ENCODE measurements at regions not wholly inside any gene's neighbourhood (a gene's known extent, or its start where the extent isn't known, plus 50 kb on each side); places are given as distances from the start of the nearest gene placed in this dataset.
"Not testable (repeated sequence)": the region's sequence is repeated elsewhere in the genome, so short reads cannot be mapped to it uniquely, and the experiment has no call there.

DNA sequence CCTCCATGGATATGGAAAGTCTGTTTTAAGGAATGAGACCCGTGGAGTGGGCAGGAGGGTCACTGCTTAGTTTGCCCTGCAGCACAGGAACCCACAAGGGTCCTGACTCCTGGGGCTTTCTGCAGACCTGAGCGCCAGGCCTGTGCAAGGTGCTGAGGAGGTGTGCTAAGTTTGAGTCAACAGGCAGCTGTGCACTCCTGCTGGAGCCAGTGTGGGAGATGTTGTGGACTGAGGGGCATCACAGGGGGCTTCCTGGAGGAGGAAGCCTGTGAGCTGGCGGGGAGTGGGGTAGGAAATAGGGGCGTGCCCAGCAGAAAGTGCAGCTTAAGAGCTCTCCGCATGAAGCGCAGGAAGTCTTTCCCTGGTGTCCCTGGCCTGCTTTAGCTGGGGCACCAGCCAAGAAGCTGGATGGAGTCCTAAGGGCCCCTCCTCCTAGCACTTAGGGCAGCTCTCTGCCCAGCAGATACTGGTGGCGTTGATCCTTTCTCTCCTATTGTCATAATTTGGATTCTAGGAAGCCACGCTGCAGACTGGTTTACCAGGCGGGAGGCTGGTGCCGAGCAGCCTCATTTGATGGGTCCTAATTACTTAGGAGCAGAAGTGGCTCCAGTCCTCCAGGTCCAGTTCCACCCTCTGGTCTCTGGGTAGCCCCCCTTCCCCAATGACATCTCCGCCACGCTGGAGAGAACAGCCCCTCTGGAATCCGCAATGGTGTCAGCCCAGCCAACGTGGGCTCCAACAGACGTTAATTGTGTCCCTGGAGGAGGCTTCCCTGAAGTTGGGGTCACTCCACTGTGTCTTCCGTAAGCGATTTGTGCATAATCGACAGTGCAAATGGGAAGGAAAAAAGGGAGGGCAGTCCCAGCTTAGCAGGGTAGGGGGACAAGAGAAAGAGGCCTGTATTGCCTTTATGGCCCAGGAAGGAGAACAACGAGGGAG lies 309.2 kb downstream of the ZNF536 start:
- DNase-seq (ENCODE audit: low spot score) = no peak

DNA sequence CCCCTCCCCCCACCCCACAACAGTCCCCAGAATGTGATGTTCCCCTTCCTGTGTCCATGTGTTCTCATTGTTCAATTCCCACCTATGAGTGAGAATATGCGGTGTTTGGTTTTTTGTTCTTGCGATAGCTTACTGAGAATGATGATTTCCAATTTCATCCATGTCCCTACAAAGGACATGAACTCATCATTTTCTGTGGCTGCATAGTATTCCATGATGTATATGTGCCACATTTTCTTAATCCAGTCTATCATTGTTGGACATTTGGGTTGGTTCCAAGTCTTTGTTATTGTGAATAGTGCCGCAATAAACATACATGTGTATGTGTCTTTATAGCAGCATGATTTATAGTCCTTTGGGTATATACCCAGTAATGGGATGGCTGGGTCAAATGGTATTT lies 308.2 kb downstream of the ZNF536 start:
- not testable (repeated sequence) for DNase-seq (ENCODE audit: low spot score)

DNA sequence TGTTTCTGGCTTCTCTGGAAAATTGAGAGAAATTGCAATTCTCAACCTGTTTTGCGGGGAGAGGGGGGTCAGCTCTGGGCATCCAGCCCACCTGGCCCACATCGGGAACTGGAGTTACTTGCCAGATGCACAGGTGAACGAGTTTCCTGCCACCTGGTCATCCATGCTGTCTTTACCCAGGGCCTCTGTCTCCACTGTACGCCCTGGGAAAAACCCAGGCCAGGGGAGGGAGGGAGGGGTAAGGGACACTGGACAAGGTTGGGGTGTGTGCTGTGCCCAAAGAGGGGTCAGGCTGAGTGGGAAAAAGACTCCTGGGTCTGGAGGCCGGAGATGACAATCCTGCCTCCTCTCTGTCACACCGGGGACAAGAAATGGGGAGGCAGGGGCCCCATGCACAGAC lies 307.6 kb downstream of the ZNF536 start:
- DNase-seq (ENCODE audit: low spot score) = no peak

DNA sequence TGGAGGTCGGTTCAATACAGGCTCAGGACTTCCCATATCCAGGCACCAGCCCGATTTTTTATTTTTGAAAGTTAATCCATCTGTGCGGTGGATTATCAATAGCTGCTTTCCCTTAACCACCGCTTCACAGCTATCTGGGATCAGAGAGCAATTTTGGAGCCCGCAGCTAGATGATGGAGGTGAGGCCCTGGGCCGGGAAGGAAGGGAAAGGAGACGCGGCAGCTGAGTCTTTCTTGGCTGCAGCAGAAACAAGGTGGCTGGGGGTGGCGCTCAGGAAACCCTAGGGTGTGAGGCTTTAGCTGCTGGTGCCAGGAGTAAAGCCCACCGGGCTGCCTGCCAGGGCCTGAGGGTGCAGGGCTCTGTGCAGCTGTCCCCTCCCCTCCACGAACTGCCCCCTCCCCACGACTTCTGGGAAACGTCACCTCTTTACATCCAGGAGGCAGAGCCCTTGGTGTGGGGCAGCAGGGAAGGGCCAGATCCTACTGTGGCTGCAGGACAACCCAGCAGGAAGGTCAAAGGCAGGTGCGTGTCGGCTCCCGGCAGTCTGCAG lies 307.0 kb downstream of the ZNF536 start:
- no peak for DNase-seq (ENCODE audit: low spot score)

DNA sequence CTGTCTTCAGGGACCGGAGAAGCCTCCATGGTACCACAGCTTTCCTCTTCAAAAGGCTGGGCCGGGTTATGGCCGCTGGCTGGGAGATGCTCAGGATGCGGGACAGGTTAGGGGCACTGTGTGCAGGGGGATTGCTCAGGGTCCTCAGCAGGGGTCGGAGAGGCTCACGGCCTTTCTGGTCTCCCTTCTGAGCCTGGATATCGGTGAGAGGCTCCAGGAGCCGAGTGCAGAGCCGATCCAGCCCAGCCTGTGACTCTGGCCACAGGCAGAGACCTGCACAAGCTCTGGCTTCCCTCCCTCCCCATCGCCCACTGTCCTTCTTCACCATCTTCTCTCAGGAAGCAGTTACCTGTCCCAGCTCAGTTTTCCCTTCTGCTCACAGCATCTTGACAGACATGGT lies 306.0 kb downstream of the ZNF536 start:
- no peak for DNase-seq (ENCODE audit: low spot score)

DNA sequence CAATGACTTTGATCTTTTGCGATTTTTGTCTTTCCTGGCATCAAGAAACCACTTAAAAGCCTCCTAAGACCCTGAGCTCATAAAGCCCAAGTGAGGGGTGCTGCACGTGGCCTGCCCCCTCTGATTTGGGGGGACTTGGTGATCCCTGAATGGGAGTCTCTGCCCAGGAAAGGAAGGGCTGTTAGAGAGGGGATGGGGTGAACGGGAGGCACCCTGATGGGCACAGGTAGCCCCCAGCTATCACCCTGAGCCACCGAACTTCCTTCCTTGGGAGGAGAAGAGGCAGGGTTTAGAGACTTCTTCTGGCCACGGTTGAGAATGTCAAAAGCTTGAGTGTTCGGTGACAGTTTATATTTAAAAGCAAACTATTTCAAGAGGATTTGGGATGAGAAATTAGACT lies 305.5 kb downstream of the ZNF536 start:
- no peak for DNase-seq (ENCODE audit: low spot score)

DNA sequence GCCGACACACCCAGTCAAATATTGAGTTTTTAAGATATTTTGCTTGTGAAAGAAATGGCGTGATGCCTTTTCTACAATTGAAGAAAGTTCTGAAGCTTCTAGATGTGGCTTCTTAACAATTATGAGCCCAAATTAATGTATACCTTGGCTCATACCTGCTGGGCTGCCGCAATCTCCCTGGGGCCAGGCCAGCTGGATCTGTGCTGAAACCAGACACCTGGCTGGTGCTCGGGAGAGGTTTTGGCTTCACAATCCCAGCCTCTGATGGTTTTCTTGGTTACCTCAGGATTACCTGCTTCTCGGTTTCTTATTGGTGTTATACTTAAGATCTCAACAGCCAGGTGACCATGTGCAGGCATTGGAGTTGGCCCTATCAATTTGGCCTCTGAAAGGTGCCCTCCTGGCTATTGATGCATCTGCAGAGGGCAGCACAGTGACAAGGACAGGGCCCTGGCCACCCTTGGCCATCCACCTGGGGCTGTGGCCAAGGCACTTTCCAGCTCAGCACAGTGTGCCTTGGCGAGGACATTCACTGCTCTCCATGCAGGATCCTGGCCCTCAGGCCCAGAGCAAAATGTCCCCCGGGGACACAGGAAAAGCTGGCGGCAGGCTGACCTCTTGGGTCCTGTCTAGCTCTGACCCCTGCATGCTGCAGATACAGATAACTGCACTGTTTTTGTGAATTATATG lies 305.0 kb downstream of the ZNF536 start:
- no peak for DNase-seq (ENCODE audit: low spot score)

DNA sequence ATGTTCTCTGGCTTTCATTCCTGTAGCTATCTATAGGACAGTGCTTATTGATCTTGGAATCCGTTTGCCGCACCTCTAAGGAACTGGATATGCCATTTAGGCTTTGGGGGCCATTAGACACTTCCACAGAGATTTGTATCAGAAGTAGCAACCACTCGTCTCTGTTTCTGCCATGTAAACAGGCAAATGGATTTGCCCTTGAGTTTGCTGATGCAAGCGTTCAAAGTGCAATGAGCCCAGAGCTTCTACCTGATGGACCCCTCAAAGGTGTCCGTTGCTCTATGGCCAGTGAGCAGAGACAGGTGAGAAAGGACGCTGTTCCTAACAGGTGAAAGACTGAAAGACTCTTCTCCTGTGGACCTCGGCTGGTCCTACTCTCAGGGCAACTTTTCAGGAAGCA lies 302.9 kb downstream of the ZNF536 start:
- DNase-seq (ENCODE audit: low spot score) = no peak

DNA sequence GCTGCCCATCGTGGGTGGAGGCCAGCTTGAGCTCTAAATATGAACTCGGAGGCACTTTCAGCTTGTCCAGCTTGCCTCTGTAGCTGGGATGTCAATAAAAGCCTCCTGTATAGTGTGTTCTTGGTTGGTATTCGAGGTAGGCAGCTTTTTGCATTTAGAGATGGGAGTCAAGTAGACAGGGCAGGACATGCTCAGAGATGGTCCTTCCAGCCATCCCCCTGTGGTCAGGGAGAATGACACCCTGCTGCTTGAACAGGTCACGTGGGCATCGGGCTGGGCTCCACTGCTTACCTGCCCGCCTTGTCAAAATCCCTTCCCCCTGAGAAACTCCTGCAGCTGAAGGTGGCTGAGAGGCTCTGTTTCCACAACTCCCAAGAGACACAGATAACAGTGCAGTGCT lies 302.5 kb downstream of the ZNF536 start:
- no peak for DNase-seq (ENCODE audit: low spot score)

DNA sequence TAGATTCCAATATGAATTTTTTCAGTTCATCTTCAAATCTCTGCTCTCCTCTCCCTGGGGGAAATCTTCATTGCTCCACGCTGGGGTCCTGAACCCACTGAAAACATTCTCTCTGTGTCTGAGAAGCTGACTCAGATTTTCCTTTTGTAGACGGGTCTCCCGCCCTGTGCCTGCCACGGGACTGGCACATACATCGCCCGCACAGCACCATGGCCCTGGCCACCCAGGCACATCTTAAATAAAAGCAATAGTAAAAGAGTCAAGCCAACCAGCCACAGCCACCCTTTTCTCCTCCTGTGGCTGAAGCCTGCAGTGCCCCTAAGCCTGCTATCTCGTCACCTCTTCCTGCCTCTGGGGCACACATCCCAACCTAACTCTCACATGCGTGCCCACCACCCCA lies 301.2 kb downstream of the ZNF536 start:
- DNase-seq (ENCODE audit: low spot score) = no peak

DNA sequence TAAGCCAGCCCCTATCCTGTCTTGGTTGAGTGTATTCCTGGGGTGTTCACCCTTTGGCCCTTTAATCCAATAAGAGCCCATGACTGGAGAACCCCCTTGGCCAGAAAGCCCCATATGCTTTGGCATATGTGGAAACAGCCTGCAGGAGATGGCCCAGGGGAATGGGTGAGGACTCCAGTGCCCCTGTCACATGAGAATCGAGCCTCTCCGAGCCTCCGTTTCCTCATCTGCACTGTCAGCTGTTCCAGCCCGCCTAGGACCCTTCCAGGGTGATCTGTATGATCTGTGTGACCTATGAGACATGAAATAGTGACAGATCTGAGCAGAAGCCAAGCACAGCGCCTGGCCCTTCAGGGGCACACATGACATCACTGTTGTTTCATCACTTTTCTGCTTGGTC lies 300.7 kb downstream of the ZNF536 start:
- DNase-seq (ENCODE audit: low spot score) = no peak

DNA sequence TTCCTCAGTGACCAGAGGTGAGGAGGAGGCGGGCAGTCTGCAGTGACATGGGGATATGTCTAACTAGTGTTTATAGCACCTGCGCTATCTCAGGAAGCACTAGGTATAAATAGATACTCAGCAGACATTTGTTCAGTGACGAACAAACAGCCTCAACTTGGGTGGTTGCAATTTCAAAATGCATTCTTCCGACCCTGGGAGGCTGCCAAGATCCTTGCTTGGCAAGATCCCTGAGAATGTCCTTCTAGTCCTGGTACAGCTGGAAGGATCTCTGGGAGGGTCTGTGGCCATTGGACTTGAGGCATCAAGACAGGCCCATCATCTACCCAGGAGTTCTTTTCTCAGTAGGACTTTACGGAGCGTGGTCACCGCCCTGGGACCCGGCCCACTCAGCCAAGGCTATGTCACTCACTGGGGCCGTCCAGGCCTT lies 299.5 kb downstream of the ZNF536 start:
- no peak for DNase-seq (ENCODE audit: low spot score)

DNA sequence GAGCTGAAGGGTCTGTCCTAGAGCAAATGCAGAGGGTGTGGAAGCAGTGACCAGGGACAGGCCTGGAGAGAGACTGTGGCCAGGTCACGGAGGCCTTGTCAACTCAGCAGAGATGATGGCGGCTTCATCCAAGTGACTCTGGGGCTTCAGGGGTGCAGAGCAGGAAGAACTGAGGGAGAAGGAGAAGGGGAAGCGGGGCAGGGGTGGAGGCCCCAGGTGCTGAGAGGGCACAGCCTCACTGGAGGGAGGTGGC lies 299.1 kb downstream of the ZNF536 start:
- no peak for DNase-seq (ENCODE audit: low spot score)

DNA sequence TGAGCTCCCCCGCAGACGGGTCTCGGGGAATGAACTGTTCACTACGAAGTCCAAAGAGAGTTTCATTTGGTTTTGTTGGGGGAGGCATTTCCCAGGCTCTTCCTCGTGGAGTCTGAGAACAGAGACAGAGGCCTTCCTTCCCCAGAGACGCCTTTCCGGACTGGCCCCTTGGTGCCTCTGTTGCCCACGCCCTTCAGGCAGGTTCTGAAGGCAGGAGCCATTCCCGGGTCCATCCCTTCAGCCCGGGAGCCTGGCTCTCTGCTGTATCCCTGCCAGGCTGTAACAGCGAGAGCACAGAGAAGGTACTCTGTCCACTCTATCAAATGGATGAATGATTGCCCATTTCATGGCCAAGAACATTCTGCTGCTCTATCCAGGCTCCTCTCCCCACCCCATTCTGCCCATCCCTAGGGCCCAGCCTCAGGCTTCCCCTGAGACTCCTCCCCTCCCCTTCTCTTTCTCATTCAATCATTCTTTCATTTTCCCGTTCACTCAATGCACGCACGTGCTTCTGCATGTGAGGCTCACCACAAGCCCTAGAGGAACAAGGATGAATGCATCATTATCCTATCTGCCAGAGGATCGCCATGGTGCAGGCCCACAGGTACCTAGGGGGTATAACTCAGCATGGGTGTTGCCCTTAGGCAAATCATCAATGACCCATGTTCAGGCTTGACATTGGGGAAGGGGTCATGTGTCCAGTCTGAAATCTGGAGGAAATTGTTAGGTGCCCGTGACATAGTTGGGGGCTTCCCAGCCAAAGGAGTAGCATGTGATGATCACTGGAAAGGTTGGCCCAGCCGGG lies 298.6 kb downstream of the ZNF536 start:
- DNase-seq (ENCODE audit: low spot score) = no peak

DNA sequence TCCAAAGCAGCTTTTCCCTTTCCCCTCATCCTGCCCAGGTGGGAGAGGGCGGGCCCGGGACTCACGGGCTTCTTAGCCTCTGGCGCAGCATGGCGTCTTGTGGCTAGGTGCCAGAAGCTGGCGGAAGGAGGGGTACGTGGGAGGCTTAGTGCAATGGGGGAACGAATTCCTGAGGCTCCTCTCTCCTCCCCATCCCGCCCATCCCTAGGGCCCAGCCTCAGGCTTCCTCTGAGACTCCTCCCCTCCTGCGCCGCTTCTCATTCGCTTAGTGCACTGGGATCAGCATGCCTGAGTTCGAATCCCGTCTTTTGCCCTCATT lies 297.8 kb downstream of the ZNF536 start:
- no peak for DNase-seq (ENCODE audit: low spot score)

DNA sequence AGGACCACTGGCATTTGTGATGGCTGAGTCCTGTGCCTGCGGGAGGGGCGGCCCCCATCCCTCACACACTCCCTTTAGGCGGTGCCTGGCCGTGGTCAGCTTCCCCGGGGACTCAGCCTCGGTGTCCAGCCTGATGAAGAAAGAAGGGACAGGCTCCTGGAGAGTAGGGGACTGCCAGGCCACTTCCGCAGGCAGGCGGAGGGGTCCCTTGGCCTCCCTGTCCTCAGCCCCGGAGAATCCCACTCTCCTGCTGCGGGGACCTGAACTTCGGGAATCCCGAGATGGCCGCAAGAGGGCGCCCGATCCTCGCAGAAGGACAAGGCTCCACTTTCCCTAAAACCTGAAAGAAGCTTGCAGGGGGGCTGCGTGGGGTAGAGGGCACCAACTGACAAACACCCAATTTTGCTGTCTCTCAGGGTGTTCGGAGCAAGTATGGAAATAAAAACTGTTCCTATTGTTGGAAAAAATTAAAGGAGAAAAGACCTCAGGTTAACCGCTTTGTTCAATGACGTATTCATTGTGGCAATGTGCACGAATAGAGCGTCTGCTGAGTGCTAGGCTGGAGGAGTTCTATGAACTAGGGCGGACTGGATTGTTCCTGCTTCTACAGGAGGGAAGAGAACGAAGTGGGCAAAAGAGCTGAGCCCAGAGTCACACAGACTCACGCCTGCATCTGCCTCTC lies 297.3 kb downstream of the ZNF536 start:
- peak; percentile 75 for DNase-seq (ENCODE audit: low spot score)

DNA sequence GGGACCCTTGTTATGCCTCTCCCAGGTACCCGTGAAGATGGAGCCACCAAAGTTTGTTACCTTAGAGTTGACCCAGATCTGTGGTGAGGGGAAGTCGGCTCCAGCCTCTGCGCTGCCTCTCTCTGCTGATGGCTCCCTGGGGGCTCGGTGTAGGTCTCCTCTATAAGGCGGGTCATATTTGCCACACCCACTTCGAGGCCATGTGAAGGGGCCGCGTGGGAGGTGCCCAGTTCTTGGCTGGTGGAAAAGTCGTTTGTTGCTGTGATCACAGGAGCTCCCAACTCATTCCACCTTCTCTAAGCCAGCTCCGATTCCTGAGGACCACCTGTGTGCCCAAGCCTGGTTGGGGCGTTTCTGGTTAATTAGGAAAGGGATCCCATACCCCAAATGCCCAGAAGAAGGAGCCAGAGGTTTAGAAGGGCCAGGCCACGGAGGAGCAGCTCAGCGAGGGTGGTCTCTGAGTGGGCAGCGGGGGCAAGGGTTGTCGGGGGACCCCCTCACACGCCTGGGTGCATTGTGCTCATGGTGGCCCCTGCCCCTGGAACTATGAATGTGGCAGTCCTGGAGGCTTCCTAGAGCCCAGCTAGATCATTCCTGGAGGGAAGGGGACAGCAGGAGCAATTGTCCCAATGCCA lies 296.5 kb downstream of the ZNF536 start:
- DNase-seq (ENCODE audit: low spot score) = no peak

DNA sequence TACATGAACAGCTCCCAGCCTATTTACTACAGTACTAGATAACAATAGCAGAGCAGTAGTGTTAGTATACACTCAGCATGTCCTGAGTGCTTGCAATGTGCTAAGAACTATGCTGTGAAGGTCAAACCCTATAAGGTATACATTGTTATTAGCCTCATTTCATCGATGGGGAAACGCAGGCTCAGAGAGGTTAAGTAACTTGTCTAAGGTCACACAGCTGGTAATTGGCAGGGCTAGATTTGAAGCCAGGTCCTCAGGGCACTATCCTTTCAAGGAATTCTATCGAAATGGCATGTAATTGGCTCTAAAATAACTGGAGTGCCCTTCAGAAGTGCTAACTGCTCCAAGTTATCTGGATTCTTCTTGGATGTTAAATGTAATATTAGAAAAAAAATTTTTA lies 295.6 kb downstream of the ZNF536 start:
- no peak for DNase-seq (ENCODE audit: low spot score)

DNA sequence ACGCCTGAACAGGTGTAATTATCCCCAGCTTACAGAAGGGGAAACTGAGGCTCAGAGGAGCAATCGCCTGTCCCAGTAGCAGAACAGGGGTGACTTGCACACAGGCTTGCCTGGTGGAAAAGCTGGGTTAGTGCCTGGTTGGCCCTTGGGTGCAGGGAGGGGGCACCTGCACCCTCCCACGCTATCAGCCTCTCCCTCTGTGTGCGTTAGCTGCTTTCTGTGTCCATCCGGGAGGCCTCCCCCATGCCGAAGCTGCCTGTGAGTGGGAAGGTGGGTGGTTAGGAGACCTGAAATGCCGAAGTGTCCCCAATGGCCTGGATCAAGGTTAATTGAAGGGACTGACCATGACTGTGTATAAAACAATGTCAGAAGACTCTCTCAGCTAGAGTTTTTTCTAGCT lies 295.0 kb downstream of the ZNF536 start:
- DNase-seq (ENCODE audit: low spot score) = no peak

DNA sequence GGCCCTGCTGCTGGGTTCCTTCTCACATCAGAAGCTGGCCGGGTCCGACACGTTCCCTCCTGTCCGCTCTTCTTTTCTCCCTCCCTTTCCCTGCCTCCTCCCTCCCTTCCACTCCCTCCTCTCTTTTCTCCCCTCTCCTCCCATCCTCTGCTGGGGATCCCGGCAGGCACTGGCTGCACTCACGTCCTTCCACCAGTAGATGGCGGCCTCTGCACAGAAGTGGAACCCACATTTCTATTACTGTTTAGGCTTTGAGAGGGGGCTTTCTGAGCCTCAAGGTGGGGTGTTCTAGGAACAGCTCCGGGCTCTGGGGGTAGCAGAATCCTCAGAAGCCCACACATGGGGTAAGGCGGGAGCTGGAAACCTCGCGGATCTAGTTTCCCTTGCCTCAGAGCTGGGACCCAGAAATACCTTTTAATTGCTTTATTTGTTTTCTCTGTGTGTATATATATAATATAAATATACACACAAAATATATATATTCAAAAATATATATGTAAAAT lies 294.2 kb downstream of the ZNF536 start:
- DNase-seq (ENCODE audit: low spot score) = peak; percentile 69

DNA sequence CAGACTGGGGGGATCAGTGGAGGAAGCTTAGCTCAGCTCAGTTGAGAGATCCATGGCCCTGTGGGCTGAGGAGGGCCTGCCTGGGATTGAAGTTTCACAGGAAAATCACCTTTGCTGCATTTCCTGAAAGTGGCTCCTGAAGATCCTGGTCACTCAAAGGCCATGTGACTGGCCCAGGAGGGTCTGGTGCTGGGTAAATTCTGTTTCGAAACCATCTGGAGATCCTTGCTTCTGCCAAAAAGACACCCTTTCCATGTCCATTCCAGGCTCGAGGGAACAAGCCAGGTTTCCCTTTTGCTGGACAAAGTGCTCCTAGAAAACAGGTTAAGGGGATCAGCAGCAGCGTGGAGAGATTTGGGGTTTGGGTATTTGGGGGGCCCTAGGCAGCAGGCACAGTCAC lies 293.3 kb downstream of the ZNF536 start:
- DNase-seq (ENCODE audit: low spot score) = no peak

Data from iPS-NIHi11 (cell line).